ENCODE measurements at regions not wholly inside any gene's neighbourhood (a gene's known extent, or its start where the extent isn't known, plus 50 kb on each side); places are given as distances from the start of the nearest gene placed in this dataset.

DNA sequence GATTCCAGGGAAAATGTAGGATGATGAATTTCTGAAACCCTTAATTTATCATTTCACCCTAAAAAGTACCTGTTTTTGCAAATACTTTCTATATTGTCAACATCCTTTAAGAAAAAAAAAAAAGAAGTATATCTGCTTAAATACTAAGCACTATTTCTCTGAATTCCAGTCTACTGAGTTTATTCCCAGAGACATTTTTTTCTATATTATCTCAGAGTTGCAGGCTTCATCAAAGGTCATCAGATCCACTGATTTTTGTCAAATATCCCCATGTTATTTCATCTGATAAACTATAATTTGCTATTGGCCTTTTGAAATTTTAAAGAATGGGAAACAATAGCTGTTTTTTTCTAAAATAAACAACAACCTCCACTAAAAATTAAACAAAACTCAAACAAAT is 357.6 kb upstream of the ID4 start:
- no peak for TF ChIP-seq YY1 (IDR thresholded peaks at IDR 0.05; ENCODE audit: extremely low read depth, insufficient replicate concordance, low read depth, low read length)
- no peak for TF ChIP-seq FOSL1 (IDR thresholded peaks at IDR 0.05; ENCODE audit: low read depth)
- TF ChIP-seq TCF7L2 (IDR thresholded peaks at IDR 0.05; ENCODE audit: borderline replicate concordance, extremely low read depth, insufficient read depth, insufficient read length), result no peak
- TF ChIP-seq SIN3A (IDR thresholded peaks at IDR 0.05; ENCODE audit: low read depth), result no peak
- TF ChIP-seq CTCF (IDR thresholded peaks at IDR 0.05 in 2 of 3, conservative IDR thresholded peaks at IDR 0.05 in 1 of 3; ENCODE audit: borderline replicate concordance in 1 of 3, insufficient read depth in 1 of 3, low read depth in 2 of 3, low read length in 2 of 3), result no peak
- TF ChIP-seq, protein P1, sequence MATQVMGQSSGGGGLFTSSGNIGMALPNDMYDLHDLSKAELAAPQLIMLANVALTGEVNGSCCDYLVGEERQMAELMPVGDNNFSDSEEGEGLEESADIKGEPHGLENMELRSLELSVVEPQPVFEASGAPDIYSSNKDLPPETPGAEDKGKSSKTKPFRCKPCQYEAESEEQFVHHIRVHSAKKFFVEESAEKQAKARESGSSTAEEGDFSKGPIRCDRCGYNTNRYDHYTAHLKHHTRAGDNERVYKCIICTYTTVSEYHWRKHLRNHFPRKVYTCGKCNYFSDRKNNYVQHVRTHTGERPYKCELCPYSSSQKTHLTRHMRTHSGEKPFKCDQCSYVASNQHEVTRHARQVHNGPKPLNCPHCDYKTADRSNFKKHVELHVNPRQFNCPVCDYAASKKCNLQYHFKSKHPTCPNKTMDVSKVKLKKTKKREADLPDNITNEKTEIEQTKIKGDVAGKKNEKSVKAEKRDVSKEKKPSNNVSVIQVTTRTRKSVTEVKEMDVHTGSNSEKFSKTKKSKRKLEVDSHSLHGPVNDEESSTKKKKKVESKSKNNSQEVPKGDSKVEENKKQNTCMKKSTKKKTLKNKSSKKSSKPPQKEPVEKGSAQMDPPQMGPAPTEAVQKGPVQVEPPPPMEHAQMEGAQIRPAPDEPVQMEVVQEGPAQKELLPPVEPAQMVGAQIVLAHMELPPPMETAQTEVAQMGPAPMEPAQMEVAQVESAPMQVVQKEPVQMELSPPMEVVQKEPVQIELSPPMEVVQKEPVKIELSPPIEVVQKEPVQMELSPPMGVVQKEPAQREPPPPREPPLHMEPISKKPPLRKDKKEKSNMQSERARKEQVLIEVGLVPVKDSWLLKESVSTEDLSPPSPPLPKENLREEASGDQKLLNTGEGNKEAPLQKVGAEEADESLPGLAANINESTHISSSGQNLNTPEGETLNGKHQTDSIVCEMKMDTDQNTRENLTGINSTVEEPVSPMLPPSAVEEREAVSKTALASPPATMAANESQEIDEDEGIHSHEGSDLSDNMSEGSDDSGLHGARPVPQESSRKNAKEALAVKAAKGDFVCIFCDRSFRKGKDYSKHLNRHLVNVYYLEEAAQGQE (IDR thresholded peaks at IDR 0.05; ENCODE audit: low read depth), result no peak
- TF ChIP-seq RAD21 (IDR thresholded peaks at IDR 0.05; ENCODE audit: low read depth), result no peak
- no peak for TF ChIP-seq CEBPB (IDR thresholded peaks at IDR 0.05; ENCODE audit: low read depth)
- no peak for TF ChIP-seq EZH2phosphoT487 (IDR thresholded peaks at IDR 0.05; ENCODE audit: borderline replicate concordance)
- TF ChIP-seq CBX3 (IDR thresholded peaks at IDR 0.05; ENCODE audit: low read depth), result no peak
- Histone ChIP-seq H3K4me2 (ENCODE audit: low read length) (no peak overlapping the region), H3K9me2 (ENCODE audit: insufficient read depth) (no peaks in the 10 kb centered on the region), H3K27ac (ENCODE audit: low read depth, low read length) (no peak overlapping the region), H3K36me3 (ENCODE audit: control insufficient read depth in 1 of 2, insufficient read depth in 2 of 2, low read length in 2 of 2) (no peaks in the 10 kb centered on the region), H3K4me3 (replicated peaks in 1 of 2; ENCODE audit: low read depth in 1 of 2, low read length in 2 of 2) (no peak overlapping the region), H3K79me2 (ENCODE audit: insufficient read depth, low read length) (no peaks in the 10 kb centered on the region), H3K9ac (ENCODE audit: low read length) (no peak overlapping the region), H2AFZ (ENCODE audit: low read depth, low read length, poor library complexity, severe bottlenecking) (no peak overlapping the region), H3K27me3 (ENCODE audit: insufficient read depth, low read length) (no peaks in the 10 kb centered on the region), H3K9me3 (ENCODE audit: control insufficient read depth in 1 of 2, insufficient read depth in 1 of 2, low read depth in 1 of 2, low read length in 2 of 2) (no peaks in the 10 kb centered on the region), H4K20me1 (ENCODE audit: insufficient read depth) (no peaks in the 10 kb centered on the region), H3K4me1 (ENCODE audit: control insufficient read depth in 1 of 2, insufficient read depth in 2 of 2, low read length in 2 of 2) (peaks cover 0 to 9% of the 10 kb centered on the region in 2 experiments; a peak in 1 of 4 replicates)
- intact Hi-C loops (cut with micrococcal nuclease), result loop anchor here (10.0 kb wide), 1 partner anchor 575 kb away; no protein-coding TSS in a partner anchor
- ChIA-PET RAD21 (ENCODE audit: low non-redundant PET in 1 of 2, low total read pairs in 2 of 2, uncharacterized antibody in 2 of 2, unreplicated experiment in 2 of 2) (no interaction called here), POLR2A (no interaction called here), CTCF (no interaction called here)
- DNase-seq (ENCODE audit: low read depth, low spot score), result no peak
- BruUV-seq (replicated peaks), result no TSS peak
- no peak for ATAC-seq
